ENCODE measurements at regions not wholly inside any gene's neighbourhood (a gene's known extent, or its start where the extent isn't known, plus 50 kb on each side); places are given as distances from the start of the nearest gene placed in this dataset.

DNA sequence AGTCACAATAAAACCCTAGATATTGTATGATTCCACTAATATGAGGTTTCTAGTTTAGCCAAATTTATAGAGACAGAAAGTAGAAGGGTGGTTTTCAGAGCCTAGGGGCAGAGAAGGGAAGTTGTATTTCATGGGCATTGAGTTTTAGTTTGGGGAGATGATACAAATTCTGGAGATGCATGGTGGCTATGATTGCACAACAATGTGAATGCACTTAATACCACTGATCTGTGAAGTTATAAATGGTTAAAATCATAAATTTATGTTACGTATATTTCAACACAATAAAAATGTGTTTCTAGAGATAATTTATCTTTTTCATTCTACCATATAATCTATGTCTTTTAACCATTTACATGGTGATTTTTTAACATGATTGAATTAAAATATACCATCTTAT is 779.3 kb upstream of the BRINP3 start:
- no peak overlapping the region for H3K4me2 ChIP-seq (ENCODE audit: insufficient read depth, low read length, poor library complexity, severe bottlenecking)
- peaks cover 4 to 9% of the 10 kb centered on the region in 2 donors for H3K4me1 ChIP-seq (ENCODE audit: control insufficient read depth in 2 of 2, insufficient read depth in 1 of 2, low read depth in 1 of 2, low read length in 2 of 2)
- no peak overlapping the region for H2BK15ac ChIP-seq (ENCODE audit: low read length)
- no peak overlapping the region for H3K14ac ChIP-seq (ENCODE audit: low read length)
- H3K27me3 ChIP-seq (ENCODE audit: control insufficient read depth in 3 of 3, insufficient read depth in 3 of 3, low read depth in 1 of 3, low read length in 3 of 3): no peaks in the 10 kb centered on the region
- H2BK12ac ChIP-seq (ENCODE audit: low read length): no peak overlapping the region
- no peak for DNase-seq (ENCODE audit: low spot score)
- H3K36me3 ChIP-seq (replicated peaks in 1 of 2; ENCODE audit: control insufficient read depth in 2 of 2, insufficient read depth in 2 of 2, low read length in 2 of 2): no peaks in the 10 kb centered on the region
- no peak overlapping the region for H3K27ac ChIP-seq (replicated peaks; ENCODE audit: low read length)
- no peak overlapping the region for H3K23ac ChIP-seq (ENCODE audit: low read depth, low read length, poor library complexity)
- H2AFZ ChIP-seq (ENCODE audit: low read length): no peak overlapping the region
- no peak overlapping the region for H2BK5ac ChIP-seq (ENCODE audit: low read length)
- H3K4me3 ChIP-seq (ENCODE audit: low read length in 2 of 2): no peak overlapping the region
- no peaks in the 10 kb centered on the region for H3K79me1 ChIP-seq (ENCODE audit: low read depth, low read length)
- no peak overlapping the region for H2AK5ac ChIP-seq (ENCODE audit: low read depth, low read length)
- H3K9ac ChIP-seq (ENCODE audit: low read depth, low read length, poor library complexity): no peak overlapping the region
- no CpG with 5 or more reads among the region's 1 CpG for WGBS, 2 donors (ENCODE audit: extremely low coverage in 2 of 2, insufficient read length in 2 of 2, insufficient replicate concordance in 1 of 2)
- H4K8ac ChIP-seq (ENCODE audit: low read depth, low read length): no peak overlapping the region
- H2BK120ac ChIP-seq (ENCODE audit: low read depth, low read length): no peak overlapping the region
- no peak overlapping the region for H3K4ac ChIP-seq (ENCODE audit: low read length)
- no peaks in the 10 kb centered on the region for H3K9me3 ChIP-seq (replicated peaks in 1 of 2; ENCODE audit: control insufficient read depth in 2 of 2, insufficient read depth in 1 of 2, low read depth in 1 of 2, low read length in 2 of 2)
- no peak overlapping the region for H4K91ac ChIP-seq (ENCODE audit: low read depth, low read length, poor library complexity)
- no peak overlapping the region for H3K18ac ChIP-seq (ENCODE audit: low read length)

DNA sequence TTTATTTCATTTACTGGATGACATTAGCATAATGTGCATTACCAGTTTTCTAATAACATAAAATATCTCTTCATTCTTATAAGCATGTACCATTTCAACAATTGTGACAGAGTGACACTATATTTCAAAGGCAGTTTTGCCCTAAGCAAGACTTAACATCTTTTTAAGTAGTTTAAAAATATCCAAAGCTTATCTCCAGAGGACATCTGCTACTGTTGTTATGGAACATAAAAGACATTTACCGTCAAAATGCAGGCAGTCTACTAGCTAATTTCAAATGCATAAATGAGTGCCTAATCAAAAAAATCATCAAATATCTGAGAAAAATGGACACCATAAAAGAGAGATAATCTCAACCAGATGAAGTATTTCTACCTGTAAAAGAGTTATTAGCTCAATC is 782.4 kb upstream of the BRINP3 start:
- Histone ChIP-seq H3K4me1 (ENCODE audit: control insufficient read depth in 2 of 2, insufficient read depth in 1 of 2, low read depth in 1 of 2, low read length in 2 of 2) (peaks cover 4 to 8% of the 10 kb centered on the region in 2 donors), H3K4me2 (ENCODE audit: insufficient read depth, low read length, poor library complexity, severe bottlenecking) (no peak overlapping the region), H3K18ac (ENCODE audit: low read length) (no peak overlapping the region), H2AK5ac (ENCODE audit: low read depth, low read length) (no peak overlapping the region), H2BK15ac (ENCODE audit: low read length) (no peak overlapping the region), H3K4ac (ENCODE audit: low read length) (no peak overlapping the region), H2BK120ac (ENCODE audit: low read depth, low read length) (no peak overlapping the region), H3K9me3 (replicated peaks in 1 of 2; ENCODE audit: control insufficient read depth in 2 of 2, insufficient read depth in 1 of 2, low read depth in 1 of 2, low read length in 2 of 2) (no peaks in the 10 kb centered on the region), H3K27me3 (ENCODE audit: control insufficient read depth in 3 of 3, insufficient read depth in 3 of 3, low read depth in 1 of 3, low read length in 3 of 3) (no peaks in the 10 kb centered on the region), H3K4me3 (ENCODE audit: low read length in 2 of 2) (no peak overlapping the region), H4K8ac (ENCODE audit: low read depth, low read length) (no peak overlapping the region), H3K36me3 (replicated peaks in 1 of 2; ENCODE audit: control insufficient read depth in 2 of 2, insufficient read depth in 2 of 2, low read length in 2 of 2) (no peaks in the 10 kb centered on the region), H2BK12ac (ENCODE audit: low read length) (no peak overlapping the region), H2AFZ (ENCODE audit: low read length) (no peak overlapping the region), H3K14ac (ENCODE audit: low read length) (no peak overlapping the region), H3K9ac (ENCODE audit: low read depth, low read length, poor library complexity) (no peak overlapping the region), H4K91ac (ENCODE audit: low read depth, low read length, poor library complexity) (no peak overlapping the region), H3K79me1 (ENCODE audit: low read depth, low read length) (no peaks in the 10 kb centered on the region), H2BK5ac (ENCODE audit: low read length) (no peak overlapping the region), H3K23ac (ENCODE audit: low read depth, low read length, poor library complexity) (no peak overlapping the region), H3K27ac (replicated peaks; ENCODE audit: low read length) (no peak overlapping the region)
- DNase-seq (ENCODE audit: low spot score): no peak
- WGBS, 2 donors (ENCODE audit: extremely low coverage in 2 of 2, insufficient read length in 2 of 2, insufficient replicate concordance in 1 of 2): no CpG with 5 or more reads among the region's 1 CpG

DNA sequence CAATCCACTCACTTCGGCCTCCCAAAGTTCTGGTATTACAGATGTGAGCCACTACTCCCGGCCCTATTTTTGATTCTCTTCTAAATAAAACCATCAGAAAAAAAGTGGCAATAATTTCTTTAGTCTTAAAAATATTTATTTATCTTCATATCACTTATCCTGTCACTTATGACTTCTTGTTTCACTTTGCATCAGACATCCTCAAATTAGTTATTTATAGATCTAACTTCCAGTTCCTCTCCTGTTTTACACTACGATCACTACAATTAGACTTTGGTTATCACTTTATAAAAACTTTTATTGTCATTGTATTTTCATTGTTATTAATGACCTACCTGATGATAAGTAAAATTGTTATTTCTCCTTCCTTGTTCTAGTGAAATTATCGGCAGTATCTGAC is 783.4 kb upstream of the BRINP3 start:
- DNase-seq (ENCODE audit: low spot score): no peak
- H3K9me3 ChIP-seq (replicated peaks in 1 of 2; ENCODE audit: control insufficient read depth in 2 of 2, insufficient read depth in 1 of 2, low read depth in 1 of 2, low read length in 2 of 2): no peaks in the 10 kb centered on the region
- no peaks in the 10 kb centered on the region for H3K27me3 ChIP-seq (ENCODE audit: control insufficient read depth in 3 of 3, insufficient read depth in 3 of 3, low read depth in 1 of 3, low read length in 3 of 3)
- no peak overlapping the region for H2BK5ac ChIP-seq (ENCODE audit: low read length)
- no peak overlapping the region for H3K14ac ChIP-seq (ENCODE audit: low read length)
- H3K36me3 ChIP-seq (replicated peaks in 1 of 2; ENCODE audit: control insufficient read depth in 2 of 2, insufficient read depth in 2 of 2, low read length in 2 of 2): no peaks in the 10 kb centered on the region
- no peak overlapping the region for H2BK12ac ChIP-seq (ENCODE audit: low read length)
- H3K9ac ChIP-seq (ENCODE audit: low read depth, low read length, poor library complexity): no peak overlapping the region
- H3K23ac ChIP-seq (ENCODE audit: low read depth, low read length, poor library complexity): no peak overlapping the region
- peaks cover 0 to 3% of the 10 kb centered on the region in 2 donors for H3K4me1 ChIP-seq (ENCODE audit: control insufficient read depth in 2 of 2, insufficient read depth in 1 of 2, low read depth in 1 of 2, low read length in 2 of 2)
- no peak overlapping the region for H3K4me3 ChIP-seq (ENCODE audit: low read length in 2 of 2)
- H2AK5ac ChIP-seq (ENCODE audit: low read depth, low read length): no peak overlapping the region
- no peak overlapping the region for H3K4ac ChIP-seq (ENCODE audit: low read length)
- no peak overlapping the region for H2BK120ac ChIP-seq (ENCODE audit: low read depth, low read length)
- no peak overlapping the region for H3K27ac ChIP-seq (replicated peaks; ENCODE audit: low read length)
- no peaks in the 10 kb centered on the region for H3K79me1 ChIP-seq (ENCODE audit: low read depth, low read length)
- WGBS, 2 donors (ENCODE audit: extremely low coverage in 2 of 2, insufficient read length in 2 of 2, insufficient replicate concordance in 1 of 2): no CpG with 5 or more reads among the region's 4 CpGs
- H3K18ac ChIP-seq (ENCODE audit: low read length): no peak overlapping the region
- no peak overlapping the region for H3K4me2 ChIP-seq (ENCODE audit: insufficient read depth, low read length, poor library complexity, severe bottlenecking)
- H4K91ac ChIP-seq (ENCODE audit: low read depth, low read length, poor library complexity): no peak overlapping the region
- no peak overlapping the region for H2BK15ac ChIP-seq (ENCODE audit: low read length)
- H4K8ac ChIP-seq (ENCODE audit: low read depth, low read length): no peak overlapping the region
- no peak overlapping the region for H2AFZ ChIP-seq (ENCODE audit: low read length)

- H3K4me1 ChIP-seq (ENCODE audit: control insufficient read depth in 2 of 2, insufficient read depth in 1 of 2, low read depth in 1 of 2, low read length in 2 of 2): no peaks in the 10 kb centered on the region
- no peak overlapping the region for H2BK120ac ChIP-seq (ENCODE audit: low read depth, low read length)
- no peak overlapping the region for H3K23ac ChIP-seq (ENCODE audit: low read depth, low read length, poor library complexity)
- H3K4me3 ChIP-seq (ENCODE audit: low read length in 2 of 2): no peak overlapping the region
- no peak overlapping the region for H3K4ac ChIP-seq (ENCODE audit: low read length)
- H3K27ac ChIP-seq (replicated peaks; ENCODE audit: low read length): no peak overlapping the region
- H4K8ac ChIP-seq (ENCODE audit: low read depth, low read length): no peak overlapping the region
- H3K14ac ChIP-seq (ENCODE audit: low read length): no peak overlapping the region
- no peak overlapping the region for H2BK5ac ChIP-seq (ENCODE audit: low read length)
- H3K9me3 ChIP-seq (replicated peaks in 1 of 2; ENCODE audit: control insufficient read depth in 2 of 2, insufficient read depth in 1 of 2, low read depth in 1 of 2, low read length in 2 of 2): no peaks in the 10 kb centered on the region
- H2AFZ ChIP-seq (ENCODE audit: low read length): no peak overlapping the region
- no peak for DNase-seq (ENCODE audit: low spot score)
- H4K91ac ChIP-seq (ENCODE audit: low read depth, low read length, poor library complexity): no peak overlapping the region
- H3K4me2 ChIP-seq (ENCODE audit: insufficient read depth, low read length, poor library complexity, severe bottlenecking): no peak overlapping the region
- H3K79me1 ChIP-seq (ENCODE audit: low read depth, low read length): no peaks in the 10 kb centered on the region
- H3K36me3 ChIP-seq (replicated peaks in 1 of 2; ENCODE audit: control insufficient read depth in 2 of 2, insufficient read depth in 2 of 2, low read length in 2 of 2): no peaks in the 10 kb centered on the region
- no peak overlapping the region for H2BK12ac ChIP-seq (ENCODE audit: low read length)
- no CpG with 5 or more reads among the region's 2 CpGs for WGBS, 2 donors (ENCODE audit: extremely low coverage in 2 of 2, insufficient read length in 2 of 2, insufficient replicate concordance in 1 of 2)
- no peak overlapping the region for H3K18ac ChIP-seq (ENCODE audit: low read length)
- no peak overlapping the region for H2BK15ac ChIP-seq (ENCODE audit: low read length)
- no peak overlapping the region for H2AK5ac ChIP-seq (ENCODE audit: low read depth, low read length)
- no peaks in the 10 kb centered on the region for H3K27me3 ChIP-seq (ENCODE audit: control insufficient read depth in 3 of 3, insufficient read depth in 3 of 3, low read depth in 1 of 3, low read length in 3 of 3)
- no peak overlapping the region for H3K9ac ChIP-seq (ENCODE audit: low read depth, low read length, poor library complexity)
These were observed 801.7 kb upstream of the BRINP3 start for GRCh38 chr1:191279266-191279800.

Measured in neuronal stem cell (in vitro differentiated cells).